HG03457 (cell line): ENCODE measurements at regions not wholly inside any gene's neighbourhood (a gene's known extent, or its start where the extent isn't known, plus 50 kb on each side); places are given as distances from the start of the nearest gene placed in this dataset.
"Not testable (repeated sequence)": the region's sequence is repeated elsewhere in the genome, so short reads cannot be mapped to it uniquely, and the experiment has no call there.

Experiments
- ATAC-seq: cut with Tn5 transposase; IDR thresholded peaks from one replicate; pipeline ENCODE4 v1.9.1; 2021; ENCODE audit warnings: moderate number of reproducible peaks; ENCODE audit not compliant: unreplicated experiment

- ATAC-seq: no peak
Measured at GRCh38 chr4:107392380-107392779, 327.7 kb downstream of the PAPSS1 start.

- no peak for ATAC-seq
Measured at GRCh38 chr4:107391630-107392028, 328.4 kb downstream of the PAPSS1 start.

GRCh38 chr4:107391009-107391629, 328.9 kb downstream of the PAPSS1 start:
- no peak for ATAC-seq

- no peak for ATAC-seq
Measured at GRCh38 chr4:107389965-107390364, 330.1 kb downstream of the PAPSS1 start.

GRCh38 chr4:107388736-107389274, 331.2 kb downstream of the PAPSS1 start:
- no peak for ATAC-seq

GRCh38 chr4:107380836-107381438, 339.1 kb downstream of the PAPSS1 start:
- no peak for ATAC-seq

GRCh38 chr4:107380190-107380589, 339.8 kb downstream of the PAPSS1 start:
- no peak for ATAC-seq

GRCh38 chr4:107379054-107379869, 340.8 kb downstream of the PAPSS1 start:
- ATAC-seq: no peak

GRCh38 chr4:107376293-107376692, 340.2 kb upstream of the DKK2 start:
- no peak for ATAC-seq

GRCh38 chr4:107366900-107367299, 330.8 kb upstream of the DKK2 start:
- no peak for ATAC-seq

GRCh38 chr4:107366016-107366735, 330.1 kb upstream of the DKK2 start:
- no peak for ATAC-seq

- ATAC-seq: no peak
Measured at GRCh38 chr4:107363125-107363524, 327.0 kb upstream of the DKK2 start.

- no peak for ATAC-seq
Measured at GRCh38 chr4:107359208-107359607, 323.1 kb upstream of the DKK2 start.

GRCh38 chr4:107354304-107354703, 318.2 kb upstream of the DKK2 start:
- ATAC-seq: not testable (repeated sequence)

- ATAC-seq: no peak
Measured at GRCh38 chr4:107351196-107351595, 315.1 kb upstream of the DKK2 start.

GRCh38 chr4:107349732-107350131, 313.6 kb upstream of the DKK2 start:
- ATAC-seq: no peak

GRCh38 chr4:107349266-107349665, 313.2 kb upstream of the DKK2 start:
- no peak for ATAC-seq

GRCh38 chr4:107348188-107349050, 312.3 kb upstream of the DKK2 start:
- ATAC-seq: no peak

GRCh38 chr4:107333518-107333917, 297.4 kb upstream of the DKK2 start:
- ATAC-seq: no peak

GRCh38 chr4:107332656-107333055, 296.5 kb upstream of the DKK2 start:
- not testable (repeated sequence) for ATAC-seq
